Superior temporal gyrus (tissue), 1 donor: ENCODE measurements at regions not wholly inside any gene's neighbourhood (a gene's known extent, or its start where the extent isn't known, plus 50 kb on each side); places are given as distances from the start of the nearest gene placed in this dataset.

Experiments used
- DNase-seq: peaks from one replicate; pipeline ENCODE4 v3.0.0-alpha.2; 2016; ENCODE audit errors: extremely low spot score

DNA sequence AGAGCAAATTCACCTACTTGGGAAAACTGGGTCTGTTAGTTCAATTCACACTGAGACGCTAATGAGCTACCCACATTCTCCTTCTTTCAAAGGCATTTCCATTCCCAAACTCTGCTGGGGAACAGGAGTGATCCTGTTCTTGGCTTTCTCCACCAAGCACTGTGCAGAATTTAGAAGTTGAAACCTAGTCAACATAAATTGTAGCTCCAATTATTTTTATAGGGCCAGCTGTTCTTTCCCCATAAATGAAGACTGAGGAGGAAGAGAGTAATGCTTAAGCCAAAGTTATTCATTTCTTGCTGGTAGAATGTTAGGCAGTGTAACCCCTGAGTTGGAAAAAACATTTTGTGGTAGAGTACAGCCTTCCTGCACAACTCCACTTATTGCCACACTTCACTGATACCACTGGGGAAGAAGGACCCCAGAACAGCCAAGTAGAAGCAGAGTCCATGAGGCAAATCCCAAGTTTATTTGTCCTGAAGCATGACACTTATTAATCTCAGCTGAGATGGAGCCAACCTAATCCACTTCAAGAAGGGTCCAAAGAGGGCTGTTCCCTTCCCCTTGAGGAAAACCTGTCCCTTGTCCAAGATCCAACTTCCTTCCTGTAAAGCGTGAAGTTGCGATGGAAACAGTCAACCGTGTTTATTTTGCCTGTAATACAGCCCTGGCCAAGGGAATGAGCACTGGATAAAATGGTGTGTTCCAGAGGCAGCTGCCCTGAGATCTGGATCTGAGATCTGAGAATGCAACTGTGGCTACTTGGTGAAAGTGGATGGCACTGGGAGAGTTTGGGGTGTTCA is 151.8 kb downstream of the TBX5 start:
- peak; percentile 14 for DNase-seq

GRCh38 chr12:114248527-114248926 is 157.4 kb downstream of the TBX5 start:
- DNase-seq: no peak

- DNase-seq: no peak
Measured at GRCh38 chr12:114245555-114245954, 160.4 kb downstream of the TBX5 start.

GRCh38 chr12:114241973-114242434 is 163.9 kb downstream of the TBX5 start:
- no peak for DNase-seq

GRCh38 chr12:114240288-114240687 is 165.7 kb downstream of the TBX5 start:
- DNase-seq: no peak

- DNase-seq: peak; percentile 15
Measured at GRCh38 chr12:114238808-114239207, 167.1 kb downstream of the TBX5 start.

GRCh38 chr12:114237230-114237629 is 168.7 kb downstream of the TBX5 start:
- DNase-seq: no peak

- DNase-seq: no peak
Measured at GRCh38 chr12:114232187-114232586, 173.8 kb downstream of the TBX5 start.

GRCh38 chr12:114229150-114229549 is 176.8 kb downstream of the TBX5 start:
- DNase-seq: no peak

GRCh38 chr12:114226241-114226928 is 179.6 kb downstream of the TBX5 start:
- DNase-seq: no peak

DNA sequence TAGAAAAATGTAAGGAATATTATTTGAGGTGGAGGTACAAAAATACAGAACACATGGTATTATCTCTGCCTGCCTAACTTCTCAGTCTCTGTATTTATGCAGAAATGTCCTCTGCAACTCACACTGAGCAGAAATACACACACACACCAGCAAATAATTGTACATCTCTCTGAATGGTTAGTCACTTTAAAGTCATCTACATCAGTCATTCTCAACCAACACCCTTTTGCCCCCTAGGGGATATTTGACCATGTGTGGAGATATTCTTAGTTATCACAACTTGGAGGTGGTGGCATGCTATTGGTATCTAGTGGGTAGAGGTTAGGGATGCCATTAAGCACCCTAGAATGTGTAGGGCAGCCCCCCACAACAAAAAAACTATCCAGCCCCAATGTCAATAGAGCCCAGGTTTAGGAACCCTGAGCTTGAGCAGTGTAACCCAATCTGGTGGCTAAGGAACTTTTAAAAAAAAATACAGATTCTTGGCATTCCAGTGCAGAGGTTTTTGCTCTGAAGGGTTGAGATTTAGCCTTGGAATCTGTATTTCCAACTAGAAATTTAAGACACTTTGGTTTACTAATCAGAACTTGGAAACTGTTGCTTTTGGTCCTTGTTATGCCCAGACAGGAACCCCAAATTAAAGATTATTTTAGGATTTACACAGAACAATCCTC is 183.8 kb downstream of the TBX5 start:
- no peak for DNase-seq

GRCh38 chr12:114221136-114221833 is 184.7 kb downstream of the TBX5 start:
- DNase-seq: no peak

DNA sequence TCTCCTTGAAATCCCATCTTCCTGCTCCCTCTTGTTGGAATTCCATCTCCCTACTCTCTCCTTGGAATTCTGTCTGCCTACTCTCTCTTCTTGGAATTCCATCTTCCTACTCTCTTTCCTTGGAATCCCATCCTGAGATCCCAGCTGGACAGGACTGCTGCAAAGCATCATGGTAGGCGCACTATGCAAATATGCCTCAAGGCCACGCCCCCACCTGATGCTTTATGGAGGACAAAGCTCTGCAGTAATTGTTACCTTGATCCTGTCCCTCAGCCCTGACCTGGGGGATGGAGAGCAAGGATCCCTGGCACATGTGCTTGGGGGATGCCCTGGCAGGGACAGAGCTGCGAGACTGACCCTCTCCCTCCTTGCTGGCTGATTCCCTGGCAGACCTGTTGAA is 185.6 kb downstream of the TBX5 start:
- DNase-seq: no peak

DNA sequence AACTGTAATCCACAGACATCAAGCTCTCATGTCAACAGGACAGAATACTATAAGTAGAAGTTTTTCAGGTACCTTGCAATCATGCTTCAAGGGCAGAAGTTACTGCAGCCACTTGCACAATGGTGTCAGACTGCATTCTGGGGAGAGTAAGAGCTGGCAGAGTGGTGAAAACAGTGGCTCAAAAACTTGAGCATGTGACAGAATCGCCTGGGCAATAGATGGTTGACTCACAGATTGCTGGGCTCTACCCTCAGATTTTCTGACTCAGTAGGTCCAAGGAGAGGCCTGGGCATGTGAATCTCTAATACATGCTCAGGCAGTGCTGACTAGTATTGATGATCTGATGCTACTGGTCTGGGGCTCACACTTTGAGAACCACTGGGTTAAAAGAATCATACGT is 187.8 kb downstream of the TBX5 start:
- DNase-seq: no peak

GRCh38 chr12:114215746-114216145 is 190.2 kb downstream of the TBX5 start:
- no peak for DNase-seq

DNA sequence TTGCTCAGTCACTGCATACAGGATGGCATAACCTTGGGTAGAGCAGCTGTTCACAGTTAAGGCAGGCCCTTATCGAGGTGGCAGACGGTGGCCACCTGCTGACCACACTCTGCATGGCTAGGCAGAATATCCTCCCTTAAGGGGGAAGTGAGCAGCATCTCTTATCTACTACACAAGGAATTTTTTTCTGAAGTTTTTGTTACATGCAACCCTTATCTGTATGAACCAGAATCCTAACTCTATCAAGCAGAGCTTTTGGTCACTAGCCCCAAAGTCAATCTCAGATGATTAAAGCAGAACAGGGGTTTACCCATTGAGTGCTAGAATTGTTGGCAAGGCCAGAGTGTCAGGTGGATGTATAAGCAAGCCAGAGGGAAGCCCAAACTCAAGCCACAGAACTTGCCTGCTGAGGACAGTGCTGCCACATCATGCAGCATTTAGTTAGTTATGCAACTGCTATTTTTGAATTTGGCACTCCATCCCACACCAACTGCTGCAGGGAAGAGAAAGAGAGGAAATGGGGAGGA is 192.8 kb downstream of the TBX5 start:
- peak; percentile 54 for DNase-seq

- DNase-seq: no peak
Measured at GRCh38 chr12:114209861-114210260, 196.1 kb downstream of the TBX5 start.

GRCh38 chr12:114206525-114206924 is 199.4 kb downstream of the TBX5 start:
- DNase-seq: no peak

DNA sequence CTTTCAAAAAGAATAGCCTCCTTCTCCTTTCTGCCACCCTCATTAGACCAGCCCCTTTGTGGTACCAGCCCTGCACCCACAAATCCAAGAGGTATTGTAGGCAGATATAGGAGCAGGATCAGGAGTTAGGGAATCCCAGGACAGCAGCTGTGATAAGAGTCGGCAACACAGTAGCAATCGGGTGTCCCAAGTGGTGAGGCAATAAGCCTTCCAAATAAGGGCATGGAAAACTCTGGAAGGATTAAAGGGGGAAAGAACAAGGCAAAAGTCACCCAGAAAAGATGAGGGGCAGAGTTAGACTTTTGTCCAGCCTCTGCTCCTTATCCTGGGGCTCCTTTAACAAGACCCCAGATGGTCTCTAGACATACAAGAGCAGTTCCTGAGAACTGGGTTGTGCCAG is 204.2 kb downstream of the TBX5 start:
- DNase-seq: no peak

GRCh38 chr12:114194956-114195355 is 211.0 kb downstream of the TBX5 start:
- DNase-seq: no peak

DNA sequence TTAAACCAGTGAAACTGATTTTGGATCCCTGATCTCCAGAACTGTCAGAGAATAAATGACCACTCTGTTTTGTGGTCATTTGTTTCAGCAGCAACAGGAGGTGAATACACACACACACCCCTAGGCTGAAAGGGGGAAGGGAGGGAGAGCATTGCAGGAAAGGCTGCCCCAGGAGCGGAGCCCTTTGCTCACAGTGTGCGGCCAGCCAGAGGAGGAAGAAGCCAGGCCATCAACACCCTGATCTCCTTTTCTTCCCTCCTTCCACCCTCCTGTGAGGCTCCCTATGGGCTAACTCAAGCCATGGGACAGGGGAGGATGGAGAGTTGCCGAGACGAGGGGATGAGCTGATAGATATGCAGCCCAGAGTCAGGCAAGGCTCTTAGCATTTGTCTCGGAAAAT is 211.9 kb downstream of the TBX5 start:
- DNase-seq: no peak

GRCh38 chr12:114193474-114193873 is 212.5 kb downstream of the TBX5 start:
- DNase-seq: no peak
